GM10266 (cell line): ENCODE measurements at regions not wholly inside any gene's neighbourhood (a gene's known extent, or its start where the extent isn't known, plus 50 kb on each side); places are given as distances from the start of the nearest gene placed in this dataset.

Experiments
- DNase-seq: peaks from one replicate; pipeline ENCODE4 v3.0.0; 2012; ENCODE audit errors: extremely low spot score
- TF ChIP-seq, protein P1 (sequence below): IDR thresholded peaks from 2 replicates; pipeline ENCODE4 v1.5.1; 2012; ENCODE audit warnings: mild to moderate bottlenecking, low read depth; ENCODE audit not compliant: control insufficient read depth, insufficient read depth; ENCODE audit errors: missing control alignments

- TF ChIP-seq, protein P1, sequence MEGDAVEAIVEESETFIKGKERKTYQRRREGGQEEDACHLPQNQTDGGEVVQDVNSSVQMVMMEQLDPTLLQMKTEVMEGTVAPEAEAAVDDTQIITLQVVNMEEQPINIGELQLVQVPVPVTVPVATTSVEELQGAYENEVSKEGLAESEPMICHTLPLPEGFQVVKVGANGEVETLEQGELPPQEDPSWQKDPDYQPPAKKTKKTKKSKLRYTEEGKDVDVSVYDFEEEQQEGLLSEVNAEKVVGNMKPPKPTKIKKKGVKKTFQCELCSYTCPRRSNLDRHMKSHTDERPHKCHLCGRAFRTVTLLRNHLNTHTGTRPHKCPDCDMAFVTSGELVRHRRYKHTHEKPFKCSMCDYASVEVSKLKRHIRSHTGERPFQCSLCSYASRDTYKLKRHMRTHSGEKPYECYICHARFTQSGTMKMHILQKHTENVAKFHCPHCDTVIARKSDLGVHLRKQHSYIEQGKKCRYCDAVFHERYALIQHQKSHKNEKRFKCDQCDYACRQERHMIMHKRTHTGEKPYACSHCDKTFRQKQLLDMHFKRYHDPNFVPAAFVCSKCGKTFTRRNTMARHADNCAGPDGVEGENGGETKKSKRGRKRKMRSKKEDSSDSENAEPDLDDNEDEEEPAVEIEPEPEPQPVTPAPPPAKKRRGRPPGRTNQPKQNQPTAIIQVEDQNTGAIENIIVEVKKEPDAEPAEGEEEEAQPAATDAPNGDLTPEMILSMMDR: no peak
- DNase-seq: no peak
Observed at GRCh38 chr2:234406085-234406484, 90.8 kb downstream of the ARL4C start.

DNA sequence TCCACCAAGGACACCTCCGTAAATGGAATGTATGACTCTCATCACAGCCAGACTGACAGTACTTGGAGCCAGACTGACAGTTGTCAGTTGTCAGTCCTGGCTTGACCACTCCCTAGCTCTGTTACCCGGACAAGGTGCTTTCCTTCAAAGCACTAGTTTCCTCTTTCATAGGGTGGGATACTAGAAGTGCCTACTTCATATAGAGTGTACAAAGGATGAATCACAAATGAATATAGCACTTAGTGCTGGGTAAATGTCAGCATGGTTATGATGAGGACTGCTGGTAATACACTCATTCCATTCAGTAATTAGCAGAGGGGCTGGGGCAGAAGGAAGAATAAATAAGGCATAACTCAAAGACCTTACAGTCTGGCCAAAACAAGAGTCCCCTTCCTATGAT is 91.4 kb downstream of the ARL4C start:
- TF ChIP-seq, protein P1: no peak
- no peak for DNase-seq

GRCh38 chr2:234404957-234405356 is 91.9 kb downstream of the ARL4C start:
- TF ChIP-seq, protein P1: no peak
- no peak for DNase-seq

GRCh38 chr2:234403751-234404150 is 93.1 kb downstream of the ARL4C start:
- DNase-seq: no peak
- TF ChIP-seq, protein P1: no peak

- no peak for DNase-seq
- TF ChIP-seq, protein P1: no peak
Observed at GRCh38 chr2:234403074-234403473, 93.8 kb downstream of the ARL4C start.

DNA sequence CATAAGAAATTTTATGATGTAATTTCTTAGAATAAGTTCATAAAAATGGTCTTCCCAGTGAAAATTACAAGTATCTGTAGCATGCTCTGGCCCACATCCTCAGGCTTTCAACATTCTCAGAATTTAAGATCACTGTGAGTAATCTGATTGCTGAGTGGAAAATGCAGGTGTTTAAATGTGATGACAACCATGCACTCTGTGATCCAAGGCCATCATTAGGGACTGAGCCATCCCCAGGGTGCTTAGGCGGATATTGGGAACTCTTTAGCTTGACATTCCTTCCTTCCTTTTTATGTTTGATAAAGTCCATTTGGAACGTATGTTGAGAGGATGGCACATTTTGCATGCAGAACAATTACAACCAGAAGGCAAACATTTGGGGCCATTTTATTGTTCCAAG is 95.5 kb downstream of the ARL4C start:
- TF ChIP-seq, protein P1: no peak
- no peak for DNase-seq

DNA sequence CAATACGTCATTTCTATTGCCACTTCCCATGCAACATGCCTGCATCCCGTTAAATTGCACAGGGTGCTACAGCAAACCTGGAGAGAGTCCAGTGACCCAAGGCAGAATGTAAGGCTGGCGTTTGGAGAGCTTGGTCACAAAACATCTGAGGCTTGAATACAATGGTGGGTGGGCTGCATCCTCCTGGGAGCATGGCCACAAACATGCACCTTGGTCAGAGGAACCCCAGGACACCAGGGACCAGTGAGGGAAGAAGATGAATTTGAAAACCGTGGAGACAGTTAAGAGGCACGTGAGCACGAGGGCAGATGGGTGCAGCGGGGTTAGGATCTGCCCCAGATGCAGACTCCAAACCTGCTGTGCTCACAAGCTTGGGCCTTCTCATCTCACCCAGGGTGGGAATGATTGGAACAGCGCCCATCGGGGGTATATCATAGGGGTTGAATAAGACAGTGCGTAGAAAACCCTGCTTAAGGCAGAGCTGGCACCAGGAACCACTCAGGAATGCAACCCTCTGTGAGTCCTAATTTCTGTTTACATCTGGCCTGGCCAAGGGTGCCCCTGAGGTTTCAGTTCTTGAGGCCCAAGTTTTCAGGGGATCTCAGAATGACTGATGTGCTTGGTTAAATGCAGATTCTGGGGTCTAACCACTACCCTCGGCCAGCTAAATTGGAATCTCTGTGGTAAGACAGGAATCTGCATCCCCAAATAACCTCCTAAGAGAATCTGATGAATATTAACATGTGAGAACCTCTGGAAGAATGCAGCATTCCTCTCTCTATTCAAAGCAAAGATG is 97.2 kb downstream of the ARL4C start:
- DNase-seq: no peak
- TF ChIP-seq, protein P1: no peak
